ENCODE measurements at regions not wholly inside any gene's neighbourhood (a gene's known extent, or its start where the extent isn't known, plus 50 kb on each side); places are given as distances from the start of the nearest gene placed in this dataset.

- Histone ChIP-seq H3K4me1 (peaks cover 0 to 99% (median 86%) of the 10 kb centered on the region in 4 donors), H3K27ac (peak overlapping the region; percentile 39 to 75 (median 66)), H3K9me3 (no peaks in the 10 kb centered on the region), H3K36me3 (no peaks in the 10 kb centered on the region), H3K4me3 (no peak overlapping the region), H3K27me3 (no peaks in the 10 kb centered on the region)
- DNase-seq: no peak
- 53 to 80% methylated on average over 4 of the region's 4 CpGs for WGBS, 2 donors
- intact Hi-C loops (cut with DNase I): no loop called here
- no peak for TF ChIP-seq POLR2AphosphoS5 (IDR thresholded peaks at IDR 0.05)
- TF ChIP-seq CTCF (IDR thresholded peaks at IDR 0.05): no peak
- TF ChIP-seq POLR2A (IDR thresholded peaks at IDR 0.05): no peak
- TF ChIP-seq EP300 (IDR thresholded peaks at IDR 0.05): no peak
Measured at GRCh38 chr7:131011432-131011742, 277.4 kb upstream of the KLF14 start.

- Histone ChIP-seq H3K36me3 (no peaks in the 10 kb centered on the region), H3K4me3 (no peak overlapping the region), H3K27ac (peak overlapping the region; percentile 39 to 75 (median 66)), H3K4me1 (peaks cover 0 to 99% (median 91%) of the 10 kb centered on the region in 4 donors), H3K27me3 (no peaks in the 10 kb centered on the region), H3K9me3 (no peaks in the 10 kb centered on the region)
- peak; percentile 39 to 61 (median 56) for TF ChIP-seq POLR2AphosphoS5 (IDR thresholded peaks at IDR 0.05)
- no peak for TF ChIP-seq EP300 (IDR thresholded peaks at IDR 0.05)
- no peak for TF ChIP-seq POLR2A (IDR thresholded peaks at IDR 0.05)
- DNase-seq: no peak
- WGBS, 2 donors: 37 to 68% methylated on average over 4 of the region's 4 CpGs
- intact Hi-C loops (cut with DNase I): no loop called here
Measured at GRCh38 chr7:131011976-131012375, 278.0 kb upstream of the KLF14 start.

- H3K4me1 ChIP-seq: peaks cover 0 to 95% (median 86%) of the 10 kb centered on the region in 4 donors
Measured at GRCh38 chr7:131012477-131013031, 278.5 kb upstream of the KLF14 start.

GRCh38 chr7:131013716-131014115 lies 279.7 kb upstream of the KLF14 start:
- Histone ChIP-seq H3K27ac (no peak overlapping the region), H3K27me3 (no peaks in the 10 kb centered on the region), H3K4me1 (peaks cover 0 to 89% (median 80%) of the 10 kb centered on the region in 4 donors), H3K36me3 (no peaks in the 10 kb centered on the region), H3K9me3 (no peaks in the 10 kb centered on the region), H3K4me3 (no peak overlapping the region)
- intact Hi-C loops (cut with DNase I): no loop called here
- no peak for TF ChIP-seq CTCF (IDR thresholded peaks at IDR 0.05)
- no peak for TF ChIP-seq EP300 (IDR thresholded peaks at IDR 0.05)
- no peak for TF ChIP-seq POLR2AphosphoS5 (IDR thresholded peaks at IDR 0.05)
- TF ChIP-seq POLR2A (IDR thresholded peaks at IDR 0.05): no peak
- DNase-seq: no peak
- 90 to 94% methylated on average over 11 of the region's 11 CpGs for WGBS, 2 donors

More at GRCh38 chr7:131012477-131013031, 278.5 kb upstream of the KLF14 start:
- no peak overlapping the region for H3K4me3 ChIP-seq
- H3K27me3 ChIP-seq: no peaks in the 10 kb centered on the region
- intact Hi-C loops (cut with DNase I): no loop called here
- DNase-seq: no peak
- 89 to 91% methylated on average over 7 of the region's 7 CpGs for WGBS, 2 donors
- H3K9me3 ChIP-seq: no peaks in the 10 kb centered on the region
- TF ChIP-seq CTCF (IDR thresholded peaks at IDR 0.05) (no peak), POLR2AphosphoS5 (IDR thresholded peaks at IDR 0.05) (no peak), EP300 (IDR thresholded peaks at IDR 0.05) (no peak), POLR2A (IDR thresholded peaks at IDR 0.05) (no peak)
- H3K27ac ChIP-seq: peak overlapping the region; percentile 39 to 75 (median 66)
- H3K36me3 ChIP-seq: no peaks in the 10 kb centered on the region

- H3K4me1 ChIP-seq: peaks cover 0 to 89% (median 80%) of the 10 kb centered on the region in 4 donors
- 84 to 91% methylated on average over 7 of the region's 7 CpGs for WGBS, 2 donors
- TF ChIP-seq POLR2A (IDR thresholded peaks at IDR 0.05) (no peak), CTCF (IDR thresholded peaks at IDR 0.05) (no peak), POLR2AphosphoS5 (IDR thresholded peaks at IDR 0.05) (no peak), EP300 (IDR thresholded peaks at IDR 0.05) (no peak)
Measured at GRCh38 chr7:131014906-131015656, 281.1 kb upstream of the KLF14 start.

More at GRCh38 chr7:131014906-131015656, 281.1 kb upstream of the KLF14 start:
- Histone ChIP-seq H3K27me3 (no peaks in the 10 kb centered on the region), H3K4me3 (no peak overlapping the region), H3K9me3 (no peaks in the 10 kb centered on the region), H3K36me3 (no peaks in the 10 kb centered on the region), H3K27ac (no peak overlapping the region)
- intact Hi-C loops (cut with DNase I): no loop called here
- DNase-seq: no peak

All from sigmoid colon (tissue), 6 donors.